GM12878 (cell line): ENCODE measurements at regions not wholly inside any gene's neighbourhood (a gene's known extent, or its start where the extent isn't known, plus 50 kb on each side); places are given as distances from the start of the nearest gene placed in this dataset.

Experiments used
- ATAC-seq: fragments of 200-7000 bp; cut with Tn5 transposase; 3 replicates; pipeline ENCODE4 v1.9.1; 2020; ENCODE audit warnings: mild to moderate bottlenecking, moderate library complexity
- BruUV-seq: library from RNA; stranded (reverse); fragments of 400-500 nt; replicated peaks from 2 replicates; lab custom pipeline; 2021; lab: Mats Ljungman, UMichigan
- CTCF ChIA-PET: fragments of 300-600 bp; sonication (Branson Sonifier 250); formaldehyde crosslinking; extraction: SDS; loops from one replicate; lab custom pipeline; 2021; ENCODE audit warnings: inconsistent platforms; lab: Yijun Ruan, JAX
- POLR2A ChIA-PET: fragments of 350-600 bp; formaldehyde crosslinking; extraction: SDS; loops from one replicate; lab custom pipeline; 2021; ENCODE audit warnings: inconsistent platforms; lab: Charles Lee
- RAD21 ChIA-PET: fragments of 300-600 bp; sonication (Branson Sonifier 250); formaldehyde crosslinking; loops from one replicate; lab custom pipeline; 2023; ENCODE audit warnings: antibody characterized with exemption; ENCODE audit not compliant: unreplicated experiment; lab: Charles Lee
- SMC1A ChIA-PET: fragments of 300-600 bp; sonication (Branson Sonifier 250); formaldehyde crosslinking; loops from one replicate; lab custom pipeline; 2023; ENCODE audit not compliant: unreplicated experiment, uncharacterized antibody; lab: Charles Lee
- DNase-seq: peaks from one replicate; pipeline ENCODE4 v3.0.0-alpha.2; 2011; ENCODE audit warnings: low read depth, low spot score
- FAIRE-seq: peaks from 3 replicates; lab custom pipeline; 2011; peaks lifted over from hg19 to GRCh38; lab: Jason Lieb, UNC
- H2AFZ ChIP-seq: 2 replicates; pipeline ENCODE4 v1.6.0; 2011; ENCODE audit warnings: low read depth, low read length, control low read depth; ENCODE audit not compliant: control insufficient read depth
- H3K27ac ChIP-seq: 2 replicates; pipeline ENCODE4 v1.5.1; 2011; ENCODE audit warnings: control low read depth; ENCODE audit not compliant: control insufficient read depth, insufficient read depth
- H3K27me3 ChIP-seq, 2 experiments: replicated peaks in 1 of 2; 2 replicates each; pipeline versions ENCODE4 v1.6.0 to v1.6.1; 2011; ENCODE audit warnings: low read length in 1 of 2; ENCODE audit not compliant: control insufficient read depth in 2 of 2, insufficient read depth in 2 of 2
- H3K36me3 ChIP-seq, 2 experiments: 2 replicates each; pipeline ENCODE4 v1.5.1; 2011; ENCODE audit warnings: low read length in 1 of 2; ENCODE audit not compliant: control insufficient read depth in 2 of 2, insufficient read depth in 2 of 2
- H3K4me1 ChIP-seq: 2 replicates; pipeline ENCODE4 v1.6.1; 2011; ENCODE audit warnings: mild to moderate bottlenecking, low read length, moderate library complexity, mixed read lengths; ENCODE audit not compliant: control insufficient read depth, insufficient read depth
- H3K4me2 ChIP-seq: 2 replicates; pipeline ENCODE4 v1.6.0; 2011; ENCODE audit warnings: control low read depth; ENCODE audit not compliant: control insufficient read depth, insufficient read depth
- H3K4me3 ChIP-seq: fragments of 200-600 bp; sonication (generic); 2 replicates; pipeline ENCODE4 v1.5.1; 2016
- H3K79me2 ChIP-seq: 2 replicates; pipeline ENCODE4 v1.6.0; 2011; ENCODE audit warnings: low read length; ENCODE audit not compliant: control insufficient read depth, insufficient read depth
- H3K9ac ChIP-seq: 2 replicates; pipeline ENCODE4 v1.8.0; 2011; ENCODE audit warnings: low read length, control low read depth, mixed read lengths; ENCODE audit not compliant: control insufficient read depth, insufficient read depth
- H3K9me3 ChIP-seq: replicated peaks from 3 replicates; pipeline ENCODE4 v1.5.1; 2011; ENCODE audit warnings: mild to moderate bottlenecking, low read length; ENCODE audit not compliant: control insufficient read depth, insufficient read depth
- H4K20me1 ChIP-seq: 2 replicates; pipeline ENCODE4 v1.6.0; 2011; ENCODE audit not compliant: control insufficient read depth, insufficient read depth
- BCL11A ChIP-seq: IDR thresholded peaks from 2 replicates; pipeline ENCODE4 v1.6.1; 2011; ENCODE audit warnings: low read depth, low read length
- CREB1 ChIP-seq: IDR thresholded peaks from 2 replicates; pipeline ENCODE4 v1.6.1; 2012; ENCODE audit warnings: low read depth, mild to moderate bottlenecking, inconsistent platforms
- ETV6 ChIP-seq, 2 experiments: fragments of 450-650 bp in 1 of 2; IDR thresholded peaks in 1 of 2; conservative IDR thresholded peaks in 1 of 2; 2 replicates each; pipeline ENCODE4 v1.6.1; 2014; ENCODE audit warnings: antibody characterized with exemption in 1 of 2, borderline replicate concordance in 1 of 2, low read depth in 1 of 2, mild to moderate bottlenecking in 1 of 2, moderate library complexity in 1 of 2
- EZH2 ChIP-seq: IDR thresholded peaks from 2 replicates; pipeline ENCODE4 v1.6.1; 2012; ENCODE audit warnings: low read depth, mild to moderate bottlenecking, control low read depth, inconsistent platforms, low read length, borderline replicate concordance; ENCODE audit not compliant: control insufficient read depth
- IRF4 ChIP-seq: IDR thresholded peaks from 2 replicates; pipeline ENCODE4 v1.6.1; 2011; ENCODE audit warnings: low read depth, low read length
- MTA2 ChIP-seq: fragments of 450-650 bp; IDR thresholded peaks from 2 replicates; pipeline ENCODE4 v1.6.1; 2016; ENCODE audit warnings: low read depth, mild to moderate bottlenecking, moderate library complexity
- NKRF ChIP-seq: fragments of 450-650 bp; conservative IDR thresholded peaks from 2 replicates; pipeline ENCODE4 v1.6.1; 2017; ENCODE audit warnings: mild to moderate bottlenecking, moderate library complexity
- NR2C1 ChIP-seq: fragments of 450-650 bp; IDR thresholded peaks from 2 replicates; pipeline ENCODE4 v1.6.1; 2017; ENCODE audit warnings: antibody characterized with exemption, mild to moderate bottlenecking, moderate library complexity
- NRF1 ChIP-seq: conservative IDR thresholded peaks from 2 replicates; pipeline ENCODE4 v1.6.1; 2011; ENCODE audit warnings: mild to moderate bottlenecking, low read depth, low read length, improper control_type of control experiment
- POLR2AphosphoS5 ChIP-seq: IDR thresholded peaks from 2 replicates; pipeline ENCODE4 v1.6.1; 2011; ENCODE audit warnings: mild to moderate bottlenecking, low read length, inconsistent platforms
- SMAD1 ChIP-seq: fragments of 450-650 bp; IDR thresholded peaks from 2 replicates; pipeline ENCODE4 v1.6.1; 2018; ENCODE audit warnings: mild to moderate bottlenecking, low read depth; ENCODE audit not compliant: partially characterized antibody
- SRF ChIP-seq, 2 experiments: IDR thresholded peaks; 2 replicates each; pipeline ENCODE4 v1.6.1; 2011; ENCODE audit warnings: low read depth in 2 of 2, low read length in 2 of 2, mild to moderate bottlenecking in 1 of 2, moderate library complexity in 1 of 2
- TCF7 ChIP-seq: IDR thresholded peaks from 2 replicates; pipeline ENCODE4 v1.6.1; 2014; ENCODE audit warnings: antibody characterized with exemption, borderline replicate concordance
- ZNF384 ChIP-seq: IDR thresholded peaks from 2 replicates; pipeline ENCODE4 v1.6.1; 2012; ENCODE audit warnings: low read depth, mild to moderate bottlenecking, low read length, improper control_type of control experiment, borderline replicate concordance
- WGBS: methylation state at CpG from one replicate; pipeline ENCODE4 v1.1.6; 2016; ENCODE audit warnings: low lambda C conversion rate; ENCODE audit not compliant: insufficient replicate concordance, insufficient coverage; ENCODE audit errors: missing lambda C conversion rate; 5-methylcytosine and 5-hydroxymethylcytosine counted together
- in situ Hi-C: fragments of 300-500 bp; cut with MboI; formaldehyde crosslinking; loops from 9 replicates; pipeline ENCODE4 v1.14.3; 2018; ENCODE audit warnings: mixed read lengths
- intact Hi-C: fragments of 100-400 bp; cut with micrococcal nuclease; formaldehyde crosslinking; loops from one replicate; pipeline ENCODE4 v1.14.2; 2022; ENCODE audit not compliant: unreplicated experiment
- TF ChIP-seq, protein P1 (sequence below): IDR thresholded peaks from 2 replicates; pipeline ENCODE4 v1.6.1; 2011; ENCODE audit warnings: low read depth, low read length, improper control_type of control experiment, borderline replicate concordance
- TF ChIP-seq, protein P2 (sequence below): IDR thresholded peaks from 2 replicates; pipeline ENCODE4 v1.6.1; 2012; ENCODE audit warnings: low read length, inconsistent platforms

- H3K27ac ChIP-seq: peak overlapping the region; percentile 77
- intact Hi-C loops (loop anchor here (1.0 to 10.0 kb wide), 7 partner anchors 19 to 250 kb away; no protein-coding TSS in a partner anchor), in situ Hi-C loops (no loop called here)
- ATAC-seq: peak; percentile 85
- H3K4me1 ChIP-seq: peaks cover 23% of the 10 kb centered on the region
- H4K20me1 ChIP-seq: no peaks in the 10 kb centered on the region
- ChIA-PET POLR2A (interaction anchor here (1.0 to 1.8 kb wide), 4 partner anchors 16 to 166 kb away, joined by 3 to 10 read pairs (median 6); no protein-coding TSS in a partner anchor), SMC1A (interaction anchor here (0.7 to 4.8 kb wide), 33 partner anchors 11 to 259 kb away, joined by 3 to 34 read pairs (median 4); partner anchors contain the start of gene AHR), CTCF (interaction anchor here (0.6 to 3.7 kb wide), 12 partner anchors 10 to 104 kb away, joined by 3 to 29 read pairs (median 4); partner anchors contain the start of gene AHR), RAD21 (interaction anchor here (0.7 to 2.8 kb wide), 31 partner anchors 10 to 418 kb away, joined by 3 to 19 read pairs (median 4); no protein-coding TSS in a partner anchor)
- no peaks in the 10 kb centered on the region; the same call in 2 of the 3 replicates for H3K9me3 ChIP-seq
- H3K4me3 ChIP-seq: peak overlapping the region; percentile 49
- peak overlapping the region; percentile 59; the same call in 1 of the 2 replicates for H3K9ac ChIP-seq
- FAIRE-seq: no peak
- H3K27me3 ChIP-seq: no peaks in the 10 kb centered on the region
- H3K36me3 ChIP-seq: no peaks in the 10 kb centered on the region
- WGBS: under 1% methylated on average over 6 of the region's 6 CpGs
- no peaks in the 10 kb centered on the region for H3K79me2 ChIP-seq
- peak overlapping the region; percentile 97 for H3K4me2 ChIP-seq
- DNase-seq: peak; percentile 78
- BruUV-seq: TSS peak; percentile 92
- H2AFZ ChIP-seq: peak overlapping the region; percentile 81
- TF ChIP-seq MTA2 (peak; percentile 97), BCL11A (peak; percentile 89), EZH2 (no peak), NKRF (0 out of 2 replicates have a peak, but pooled peaks have one; percentile 35), TCF7 (0 out of 2 replicates have a peak, but pooled peaks have one; percentile 9), NRF1 (no peak), IRF4 (peak; percentile 83), ZNF384 (peak; percentile 33; the same call in 1 of the 2 replicates), NR2C1 (peak; percentile 18; the same call in 1 of the 2 replicates), POLR2AphosphoS5 (no peak), SMAD1 (peak; percentile 16), CREB1 (0 out of 2 replicates have a peak, but pooled peaks have one; percentile 23), ETV6 (conservative IDR thresholded peaks at IDR 0.05 in 1 of 2, IDR thresholded peaks at IDR 0.05 in 1 of 2; ENCODE audit: borderline replicate concordance in 1 of 2, low read depth in 1 of 2) (peak in 1 of 2 experiments; percentile 88; a peak in 2 of 4 replicates), SRF (IDR thresholded peaks at IDR 0.05; ENCODE audit: low read depth in 2 of 2, low read length in 2 of 2) (no peak)
- TF ChIP-seq, protein P1, sequence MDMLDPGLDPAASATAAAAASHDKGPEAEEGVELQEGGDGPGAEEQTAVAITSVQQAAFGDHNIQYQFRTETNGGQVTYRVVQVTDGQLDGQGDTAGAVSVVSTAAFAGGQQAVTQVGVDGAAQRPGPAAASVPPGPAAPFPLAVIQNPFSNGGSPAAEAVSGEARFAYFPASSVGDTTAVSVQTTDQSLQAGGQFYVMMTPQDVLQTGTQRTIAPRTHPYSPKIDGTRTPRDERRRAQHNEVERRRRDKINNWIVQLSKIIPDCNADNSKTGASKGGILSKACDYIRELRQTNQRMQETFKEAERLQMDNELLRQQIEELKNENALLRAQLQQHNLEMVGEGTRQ: no peak
- TF ChIP-seq, protein P2, sequence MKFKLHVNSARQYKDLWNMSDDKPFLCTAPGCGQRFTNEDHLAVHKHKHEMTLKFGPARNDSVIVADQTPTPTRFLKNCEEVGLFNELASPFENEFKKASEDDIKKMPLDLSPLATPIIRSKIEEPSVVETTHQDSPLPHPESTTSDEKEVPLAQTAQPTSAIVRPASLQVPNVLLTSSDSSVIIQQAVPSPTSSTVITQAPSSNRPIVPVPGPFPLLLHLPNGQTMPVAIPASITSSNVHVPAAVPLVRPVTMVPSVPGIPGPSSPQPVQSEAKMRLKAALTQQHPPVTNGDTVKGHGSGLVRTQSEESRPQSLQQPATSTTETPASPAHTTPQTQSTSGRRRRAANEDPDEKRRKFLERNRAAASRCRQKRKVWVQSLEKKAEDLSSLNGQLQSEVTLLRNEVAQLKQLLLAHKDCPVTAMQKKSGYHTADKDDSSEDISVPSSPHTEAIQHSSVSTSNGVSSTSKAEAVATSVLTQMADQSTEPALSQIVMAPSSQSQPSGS: peak; percentile 72
These were observed 103.6 kb downstream of the AHR start for GRCh38 chr7:17401791-17402627.
